ENCODE measurements at regions not wholly inside any gene's neighbourhood (a gene's known extent, or its start where the extent isn't known, plus 50 kb on each side); places are given as distances from the start of the nearest gene placed in this dataset.

- ATAC-seq = no peak
- CTCF ChIA-PET (ENCODE audit: low intra/inter-chr PET ratio, low total read pairs) = no interaction called here
- TF ChIP-seq ZEB1 (IDR thresholded peaks at IDR 0.05; ENCODE audit: insufficient replicate concordance, low read depth) = no peak
- TF ChIP-seq ZNF362 (CRISPR knock-in tag; IDR thresholded peaks at IDR 0.05; ENCODE audit: borderline replicate concordance) = no peak
- TF ChIP-seq KLF16 (CRISPR knock-in tag; IDR thresholded peaks at IDR 0.05) = no peak
- TF ChIP-seq ZNF274 (CRISPR knock-in tag; IDR thresholded peaks at IDR 0.05) = no peak
- no peak for TF ChIP-seq MAFK (conservative IDR thresholded peaks at IDR 0.05 in 1 of 2, IDR thresholded peaks at IDR 0.05 in 1 of 2; ENCODE audit: low read length in 2 of 2)
- TF ChIP-seq ZKSCAN5 (CRISPR knock-in tag; IDR thresholded peaks at IDR 0.05) = no peak
- TF ChIP-seq ZNF138 (CRISPR knock-in tag; IDR thresholded peaks at IDR 0.05; ENCODE audit: low read depth) = no peak
- no peak for TF ChIP-seq ADNP (CRISPR knock-in tag; IDR thresholded peaks at IDR 0.05)
- TF ChIP-seq POLR2AphosphoS5 (IDR thresholded peaks at IDR 0.05; ENCODE audit: low read depth, low read length) = no peak
- no peak for TF ChIP-seq SRSF9 (IDR thresholded peaks at IDR 0.05; ENCODE audit: borderline replicate concordance, insufficient read depth, low read depth, low read length, poor library complexity, severe bottlenecking)
- TF ChIP-seq NR0B2 (CRISPR knock-in tag; IDR thresholded peaks at IDR 0.05) = no peak
- no peak for TF ChIP-seq ZXDC (CRISPR knock-in tag; IDR thresholded peaks at IDR 0.05)
- TF ChIP-seq MXD3 (CRISPR knock-in tag; IDR thresholded peaks at IDR 0.05) = no peak
- TF ChIP-seq MAF1 (CRISPR knock-in tag; IDR thresholded peaks at IDR 0.05; ENCODE audit: borderline replicate concordance) = no peak
- no peak for TF ChIP-seq ZNF121 (CRISPR knock-in tag; IDR thresholded peaks at IDR 0.05)
- TF ChIP-seq ARID3A (IDR thresholded peaks at IDR 0.05; ENCODE audit: low read depth, low read length) = no peak
- TF ChIP-seq MTF2 (CRISPR knock-in tag; IDR thresholded peaks at IDR 0.05; ENCODE audit: borderline replicate concordance) = no peak
- TF ChIP-seq SMARCC2 (IDR thresholded peaks at IDR 0.05) = no peak
- no peak for TF ChIP-seq SMARCE1 (IDR thresholded peaks at IDR 0.05; ENCODE audit: borderline replicate concordance)
- H3K27ac ChIP-seq (ENCODE audit: extremely low read length, insufficient read depth, low read length) = no peak overlapping the region
- H3K4me1 ChIP-seq (ENCODE audit: insufficient read depth, low read length) = no peaks in the 10 kb centered on the region
- no peak overlapping the region for H3K4me2 ChIP-seq (ENCODE audit: low read depth, low read length)
- no peak overlapping the region for H3K4me3 ChIP-seq (replicated peaks in 1 of 3; ENCODE audit: insufficient read depth in 1 of 3, low read depth in 2 of 3, low read length in 3 of 3)
- no peak overlapping the region for H3K9ac ChIP-seq (ENCODE audit: insufficient read depth, low read depth, low read length)
- H3K36me3 ChIP-seq (replicated peaks in 1 of 2; ENCODE audit: control insufficient read depth in 1 of 2, insufficient read depth in 2 of 2, low read length in 2 of 2) = no peaks in the 10 kb centered on the region
- FAIRE-seq = no peak
- no peak for DNase-seq (ENCODE audit: low spot score)
- no peaks in the 10 kb centered on the region; a peak in 1 of 5 replicates for H3K27me3 ChIP-seq (ENCODE audit: control insufficient read depth in 1 of 2, insufficient read depth in 2 of 2, low read length in 2 of 2)
- BruUV-seq (replicated peaks) = no TSS peak
- no peaks in the 10 kb centered on the region for H3K9me3 ChIP-seq (ENCODE audit: low read length)
- no peaks in the 10 kb centered on the region for H4K20me1 ChIP-seq (ENCODE audit: insufficient read depth, low read length)
- POLR2A ChIA-PET = no interaction called here
- H3K79me2 ChIP-seq (ENCODE audit: insufficient read depth, low read length) = no peaks in the 10 kb centered on the region
- intact Hi-C loops (cut with micrococcal nuclease; ENCODE audit: unreplicated experiment) = no loop called here
- no peak overlapping the region for H2AFZ ChIP-seq (ENCODE audit: low read length)
- in situ Hi-C loops (cut with HindIII; ENCODE audit: extremely low pct_ligation_motif_present, low pct_unique_long_range_greater_than_20kb) = no loop called here
Observed at GRCh38 chr1:184888505-184888904, 85.8 kb downstream of the NIBAN1 start.
